ENCODE measurements at regions not wholly inside any gene's neighbourhood (a gene's known extent, or its start where the extent isn't known, plus 50 kb on each side); places are given as distances from the start of the nearest gene placed in this dataset.

DNA sequence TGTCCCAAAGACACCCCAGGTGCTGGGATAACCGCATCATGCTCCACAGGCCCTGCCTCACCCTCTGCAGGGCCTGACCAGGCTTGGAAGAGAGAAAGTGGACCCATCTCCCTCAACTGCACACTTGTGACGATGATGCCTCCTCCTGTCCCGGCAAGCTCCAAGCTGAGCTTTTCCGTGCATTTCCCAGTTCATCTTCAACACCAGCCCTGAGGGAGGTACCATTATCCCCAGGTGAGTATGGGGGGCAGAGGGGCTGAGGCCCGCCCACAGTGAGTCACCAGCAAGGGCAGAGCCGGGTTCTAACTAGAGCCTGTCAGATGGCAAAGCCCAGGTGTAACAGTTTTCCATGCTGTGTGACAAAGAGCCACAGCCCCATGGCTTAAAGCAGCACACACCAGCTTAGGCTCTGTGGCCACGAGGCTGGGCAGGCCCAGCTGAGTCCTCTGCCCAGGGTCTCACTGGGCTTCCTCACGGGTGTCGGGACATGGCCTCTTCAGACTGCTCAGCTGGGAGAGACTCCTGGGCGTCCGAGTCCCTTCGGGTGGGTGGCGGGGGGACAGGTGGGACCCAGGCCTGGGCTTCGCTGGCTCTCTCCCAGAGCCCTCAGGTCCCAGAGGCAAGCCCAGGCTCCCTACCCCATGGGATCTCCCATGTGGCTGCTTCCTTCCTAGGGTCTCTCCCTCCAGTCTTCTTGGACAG lies 108.4 kb upstream of the OTOS start:
- TF ChIP-seq, protein P1, sequence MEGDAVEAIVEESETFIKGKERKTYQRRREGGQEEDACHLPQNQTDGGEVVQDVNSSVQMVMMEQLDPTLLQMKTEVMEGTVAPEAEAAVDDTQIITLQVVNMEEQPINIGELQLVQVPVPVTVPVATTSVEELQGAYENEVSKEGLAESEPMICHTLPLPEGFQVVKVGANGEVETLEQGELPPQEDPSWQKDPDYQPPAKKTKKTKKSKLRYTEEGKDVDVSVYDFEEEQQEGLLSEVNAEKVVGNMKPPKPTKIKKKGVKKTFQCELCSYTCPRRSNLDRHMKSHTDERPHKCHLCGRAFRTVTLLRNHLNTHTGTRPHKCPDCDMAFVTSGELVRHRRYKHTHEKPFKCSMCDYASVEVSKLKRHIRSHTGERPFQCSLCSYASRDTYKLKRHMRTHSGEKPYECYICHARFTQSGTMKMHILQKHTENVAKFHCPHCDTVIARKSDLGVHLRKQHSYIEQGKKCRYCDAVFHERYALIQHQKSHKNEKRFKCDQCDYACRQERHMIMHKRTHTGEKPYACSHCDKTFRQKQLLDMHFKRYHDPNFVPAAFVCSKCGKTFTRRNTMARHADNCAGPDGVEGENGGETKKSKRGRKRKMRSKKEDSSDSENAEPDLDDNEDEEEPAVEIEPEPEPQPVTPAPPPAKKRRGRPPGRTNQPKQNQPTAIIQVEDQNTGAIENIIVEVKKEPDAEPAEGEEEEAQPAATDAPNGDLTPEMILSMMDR (IDR thresholded peaks at IDR 0.05), result no peak
- no peak for TF ChIP-seq POLR2A (IDR thresholded peaks at IDR 0.05)
